ENCODE measurements at regions not wholly inside any gene's neighbourhood (a gene's known extent, or its start where the extent isn't known, plus 50 kb on each side); places are given as distances from the start of the nearest gene placed in this dataset.

GRCh38 chr4:10192331-10192730, 75.7 kb upstream of the WDR1 start:
- TF ChIP-seq CTCF (IDR thresholded peaks at IDR 0.05 in 2 of 3, conservative IDR thresholded peaks at IDR 0.05 in 1 of 3; ENCODE audit: control insufficient read depth in 2 of 3, extremely low read depth in 1 of 3, insufficient read depth in 1 of 3, low read depth in 3 of 3, low read length in 3 of 3) (no peak), ZSCAN29 (IDR thresholded peaks at IDR 0.05) (no peak), YY1 (IDR thresholded peaks at IDR 0.05; ENCODE audit: low read depth, low read length) (no peak), BACH1 (IDR thresholded peaks at IDR 0.05; ENCODE audit: borderline replicate concordance) (no peak), FOS (IDR thresholded peaks at IDR 0.05; ENCODE audit: borderline replicate concordance, extremely low read depth, insufficient read length) (no peak), FOXM1 (IDR thresholded peaks at IDR 0.05; ENCODE audit: low read depth, low read length) (no peak), EZH2 (IDR thresholded peaks at IDR 0.05; ENCODE audit: borderline replicate concordance, control insufficient read depth, low read depth, low read length) (no peak), CREB1 (IDR thresholded peaks at IDR 0.05; ENCODE audit: low read depth) (no peak), MTA3 (IDR thresholded peaks at IDR 0.05; ENCODE audit: borderline replicate concordance, low read length) (no peak), POLR2A (IDR thresholded peaks at IDR 0.05; ENCODE audit: low read depth, low read length) (no peak), KDM1A (IDR thresholded peaks at IDR 0.05; ENCODE audit: borderline replicate concordance) (no peak), POLR2AphosphoS5 (IDR thresholded peaks at IDR 0.05; ENCODE audit: low read length) (no peak)
- TF ChIP-seq, protein P1, sequence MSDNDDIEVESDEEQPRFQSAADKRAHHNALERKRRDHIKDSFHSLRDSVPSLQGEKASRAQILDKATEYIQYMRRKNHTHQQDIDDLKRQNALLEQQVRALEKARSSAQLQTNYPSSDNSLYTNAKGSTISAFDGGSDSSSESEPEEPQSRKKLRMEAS (IDR thresholded peaks at IDR 0.05; ENCODE audit: low read depth, low read length): no peak
